Inferior parietal cortex (tissue), 1 donor: ENCODE measurements at regions not wholly inside any gene's neighbourhood (a gene's known extent, or its start where the extent isn't known, plus 50 kb on each side); places are given as distances from the start of the nearest gene placed in this dataset.
A peak's percentile ranks its signal among the peaks of the same experiment; 100 is the strongest.
"Not testable (repeated sequence)": the region's sequence is repeated elsewhere in the genome, so short reads cannot be mapped to it uniquely, and the experiment has no call there.

Experiments
- DNase-seq: peaks from one replicate; pipeline ENCODE4 v3.0.0-alpha.2; 2016; ENCODE audit errors: extremely low spot score

- DNase-seq = no peak
These were observed 157.5 kb upstream of the ATF7IP start for GRCh38 chr12:14207905-14208551.

DNA sequence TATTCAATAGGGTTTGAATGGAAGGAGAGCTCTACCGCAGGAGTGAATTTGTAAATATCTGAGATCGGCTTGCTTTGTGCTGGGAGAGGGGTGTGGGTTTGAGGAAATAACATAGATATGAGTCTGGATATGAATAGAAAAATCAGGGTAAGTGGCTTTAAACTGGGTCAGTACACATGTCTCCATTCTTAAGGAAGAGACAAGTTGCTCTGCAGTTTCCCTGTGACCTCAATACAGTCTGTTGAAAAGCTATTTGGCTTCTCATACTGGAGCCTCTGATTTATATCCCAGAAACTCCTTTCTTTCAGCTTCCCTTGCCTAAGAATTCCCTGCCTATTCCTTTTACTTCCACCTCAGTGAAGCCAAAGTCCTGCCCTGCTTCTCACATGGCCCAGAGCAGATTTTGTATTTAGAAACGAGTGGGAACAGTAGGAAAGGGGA is 153.5 kb upstream of the ATF7IP start:
- peak; percentile 6 for DNase-seq

DNA sequence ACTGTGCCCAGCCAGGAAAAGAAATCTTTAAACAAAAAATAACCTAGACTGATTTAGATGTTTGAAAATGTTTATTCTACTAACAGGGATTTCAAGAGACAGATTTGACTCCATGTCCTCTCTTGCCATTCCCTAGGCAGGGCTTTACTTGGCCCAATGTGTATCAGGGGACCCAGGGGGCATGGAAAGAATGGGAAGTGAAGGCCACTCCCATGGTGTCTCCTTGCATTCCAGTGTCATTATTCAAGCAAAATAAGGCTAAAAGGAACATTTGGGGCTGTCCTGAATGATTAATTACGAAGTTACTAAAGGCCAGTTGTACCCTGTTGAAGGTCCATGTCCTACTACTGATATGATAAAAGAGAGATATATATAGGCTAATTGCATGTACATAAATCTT is 151.9 kb upstream of the ATF7IP start:
- no peak for DNase-seq

DNA sequence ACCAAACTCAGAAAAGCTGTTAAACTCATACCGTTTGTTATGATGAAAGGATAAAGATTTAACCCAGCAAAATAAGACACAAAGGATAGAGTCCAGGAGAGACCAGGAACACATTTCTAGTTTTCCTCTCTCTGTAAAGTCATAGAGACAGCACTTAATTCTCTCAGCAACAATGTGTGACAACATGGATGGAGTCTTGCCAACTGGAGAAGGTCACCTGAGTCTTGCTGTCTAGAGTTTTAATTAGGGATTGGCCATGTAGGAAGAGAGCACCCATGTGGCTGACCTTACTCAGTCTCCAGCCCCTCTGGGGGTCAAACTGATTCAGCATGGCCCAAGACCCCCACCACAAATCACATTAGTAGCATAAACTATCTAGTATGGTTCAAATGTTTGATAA is 151.0 kb upstream of the ATF7IP start:
- no peak for DNase-seq

DNA sequence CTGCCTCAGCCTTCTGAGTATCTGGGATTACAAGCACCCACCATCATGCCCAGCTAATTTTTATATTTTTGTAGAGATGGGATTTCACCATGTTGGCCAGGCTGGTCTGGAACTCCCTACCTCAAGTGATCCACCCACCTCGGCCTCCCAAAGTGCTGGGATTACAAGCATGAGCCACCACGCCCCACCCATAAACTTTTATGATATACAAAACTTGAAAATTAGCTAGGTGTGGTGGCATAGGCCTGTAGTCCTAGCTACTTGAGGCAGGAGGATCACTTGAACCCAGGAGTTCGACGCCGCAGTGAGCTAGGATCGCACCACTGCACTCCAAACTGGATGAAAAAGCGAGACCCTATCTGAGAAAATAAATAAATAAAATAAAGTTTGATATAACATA is 149.5 kb upstream of the ATF7IP start:
- not testable (repeated sequence) for DNase-seq

GRCh38 chr12:14216405-14217294 is 148.8 kb upstream of the ATF7IP start:
- DNase-seq = no peak

DNA sequence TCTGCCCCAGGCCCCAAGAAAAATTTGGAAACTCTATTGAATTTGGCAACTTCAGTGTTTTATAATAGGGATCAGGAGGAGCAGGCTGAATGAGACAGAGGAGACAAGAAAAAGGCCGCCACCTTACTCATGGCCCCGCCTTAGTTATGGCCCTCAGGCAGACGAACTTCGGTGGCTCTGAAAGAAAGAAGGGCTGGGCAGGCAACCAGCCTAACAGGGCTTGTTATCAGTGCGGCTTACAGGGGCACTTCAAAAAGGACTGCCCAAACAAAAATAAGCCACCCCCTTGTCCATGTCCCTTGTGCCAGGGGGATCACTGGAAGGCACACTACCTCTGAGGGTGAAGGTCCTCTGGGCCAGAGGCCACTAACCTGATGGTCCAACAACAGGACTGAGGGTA is 146.3 kb upstream of the ATF7IP start:
- no peak for DNase-seq

DNA sequence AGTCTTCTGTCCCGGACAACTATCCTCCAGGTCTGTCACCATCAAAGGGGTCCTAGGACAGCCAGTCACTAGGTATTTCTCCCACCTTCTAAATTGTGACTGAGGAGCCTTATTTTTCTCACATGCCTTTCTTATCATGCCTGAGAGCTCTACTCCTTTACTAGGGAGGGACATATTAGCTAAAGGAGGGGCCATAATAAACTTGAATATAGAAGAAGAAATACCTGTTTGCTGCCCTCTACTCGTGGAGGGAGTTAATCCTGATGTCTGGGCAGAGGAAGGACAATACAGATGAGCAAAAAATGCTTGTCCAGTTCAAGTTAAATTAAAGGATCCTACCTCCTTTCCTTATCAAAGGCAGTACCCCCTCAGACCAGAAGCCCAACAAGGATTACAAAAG is 145.8 kb upstream of the ATF7IP start:
- not testable (repeated sequence) for DNase-seq

DNA sequence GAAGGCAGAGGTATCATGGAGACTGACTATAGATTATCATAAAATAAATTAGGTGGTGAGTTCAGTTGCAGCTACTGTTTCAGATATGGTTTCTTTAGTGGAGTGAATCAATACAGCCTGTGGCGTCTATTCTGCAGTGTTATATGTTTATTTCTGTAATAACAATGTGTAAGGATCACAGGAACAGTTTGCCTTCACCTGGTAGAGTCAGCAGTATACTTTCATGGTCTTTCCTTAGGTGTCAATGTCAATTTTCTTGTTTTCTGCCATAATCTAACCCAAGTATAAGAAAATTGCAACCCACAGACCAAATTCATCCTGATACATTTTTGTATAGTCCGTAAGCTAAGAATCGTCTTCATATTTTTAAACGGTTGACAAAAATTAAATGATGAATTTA is 140.4 kb upstream of the ATF7IP start:
- DNase-seq = no peak

GRCh38 chr12:14235176-14235575 is 130.3 kb upstream of the ATF7IP start:
- not testable (repeated sequence) for DNase-seq

- DNase-seq = not testable (repeated sequence)
These were observed 128.8 kb upstream of the ATF7IP start for GRCh38 chr12:14236641-14237040.

GRCh38 chr12:14238221-14238792 is 127.2 kb upstream of the ATF7IP start:
- DNase-seq = peak; percentile 52

DNA sequence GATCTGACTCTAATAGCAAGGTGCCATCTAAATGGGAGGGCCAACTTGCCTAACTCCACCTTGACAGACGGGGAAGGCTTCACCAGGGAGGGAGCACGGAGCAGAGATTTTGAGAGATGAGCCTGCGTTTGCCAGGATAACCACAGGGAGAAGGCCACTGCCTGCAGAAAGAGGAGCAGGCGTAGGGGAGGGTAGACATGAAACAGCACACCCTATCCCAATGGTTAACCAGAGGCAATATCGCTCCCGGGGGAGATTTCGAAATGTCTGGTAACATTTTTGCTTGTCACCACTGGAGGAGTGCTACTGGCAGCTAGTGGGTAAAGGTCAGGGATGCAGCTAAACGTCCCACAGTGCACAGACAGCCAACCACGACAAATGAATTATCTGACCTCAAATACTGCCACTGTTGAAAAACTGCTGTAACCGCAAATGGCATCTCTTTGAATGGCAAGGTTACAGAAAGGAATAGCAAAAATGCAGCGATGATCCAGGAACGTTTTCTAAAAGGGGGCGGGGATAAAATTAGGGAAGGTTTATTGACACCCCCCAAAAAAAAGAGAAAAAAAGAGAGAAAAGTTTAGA is 126.0 kb upstream of the ATF7IP start:
- no peak for DNase-seq

- DNase-seq = no peak
These were observed 125.3 kb upstream of the ATF7IP start for GRCh38 chr12:14239935-14240872.

GRCh38 chr12:14240873-14241220 is 124.6 kb upstream of the ATF7IP start:
- DNase-seq = no peak

- DNase-seq = not testable (repeated sequence)
These were observed 122.7 kb upstream of the ATF7IP start for GRCh38 chr12:14242825-14243224.

- no peak for DNase-seq
These were observed 121.5 kb upstream of the ATF7IP start for GRCh38 chr12:14243941-14244340.

DNA sequence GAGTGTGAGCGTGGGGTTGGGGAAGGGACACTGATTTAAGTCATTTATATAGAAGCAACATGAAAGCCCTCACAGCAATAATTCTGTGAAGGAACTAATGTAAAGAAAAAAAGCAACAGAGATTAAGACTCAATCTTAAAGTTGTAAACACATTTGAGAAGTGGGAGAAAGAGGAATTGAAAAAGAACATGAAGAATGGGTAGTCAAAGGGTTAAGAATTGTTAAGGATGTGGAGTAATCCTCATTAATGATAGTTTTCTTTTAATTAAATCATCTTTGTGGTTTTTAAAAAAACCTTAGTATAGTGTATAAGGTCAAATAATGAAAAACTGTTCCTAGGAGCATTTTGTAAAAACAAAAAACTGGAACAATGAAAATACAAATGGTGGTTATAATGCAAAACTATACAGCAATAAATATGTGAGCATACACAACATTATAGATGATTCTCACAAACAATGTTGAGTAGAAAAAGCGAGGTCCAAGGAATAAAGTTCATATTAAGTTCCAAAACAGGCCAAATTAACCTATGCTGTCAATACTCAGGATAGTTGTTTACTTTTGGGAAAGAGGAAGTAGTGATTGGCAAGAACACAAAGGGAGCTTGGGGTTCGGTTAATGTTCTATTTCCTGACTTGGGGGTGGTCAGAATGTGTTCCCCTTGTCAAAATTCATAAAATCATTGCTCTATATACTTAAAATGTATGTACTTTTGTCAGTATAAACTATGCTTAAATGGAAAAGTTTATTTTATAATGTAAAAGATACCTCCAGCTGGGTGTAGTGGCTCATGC is 120.4 kb upstream of the ATF7IP start:
- DNase-seq = no peak

DNA sequence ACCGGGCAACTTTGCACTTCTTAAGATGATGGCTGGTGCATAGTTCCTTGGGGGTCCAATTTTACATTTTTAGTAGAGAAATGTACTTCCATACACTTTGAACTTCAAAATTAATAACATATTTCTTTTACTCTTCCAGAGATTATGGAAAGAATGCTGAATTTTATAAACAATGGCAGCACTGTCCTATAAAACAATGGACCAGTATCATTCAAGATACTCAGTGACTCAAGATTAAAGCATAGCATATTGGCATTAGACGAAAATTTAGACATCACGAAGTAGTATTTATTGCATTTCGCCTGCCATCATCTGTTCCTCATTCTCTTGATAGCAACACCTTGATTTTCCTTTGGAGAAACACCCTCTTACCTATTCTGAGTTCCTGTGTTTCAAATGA is 118.3 kb upstream of the ATF7IP start:
- no peak for DNase-seq

- peak; percentile 62 for DNase-seq
These were observed 116.1 kb upstream of the ATF7IP start for GRCh38 chr12:14249368-14249767.

DNA sequence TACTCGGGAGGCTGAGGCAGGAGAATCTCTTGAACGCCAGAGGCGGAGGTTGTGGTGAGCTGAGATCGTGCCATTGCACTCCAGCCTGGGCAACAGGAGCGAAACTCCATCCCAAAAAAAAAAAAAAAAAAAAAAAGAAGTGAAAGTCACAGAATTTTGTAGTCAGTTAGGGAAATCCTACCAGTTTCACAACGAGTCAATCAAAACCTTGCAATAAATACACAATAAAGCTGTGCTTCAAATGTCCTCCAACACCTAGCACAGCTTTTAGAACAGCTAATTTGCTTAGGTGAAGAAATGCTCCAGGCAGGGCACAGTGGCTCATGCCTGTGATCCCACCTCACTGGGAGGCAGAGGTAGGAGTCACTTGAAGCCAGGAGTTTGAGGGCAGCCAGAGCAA is 112.8 kb upstream of the ATF7IP start:
- no peak for DNase-seq
